Activated naive CD8-positive, alpha-beta T cell treated with anti-CD3 and anti-CD28 coated beads for 36 hours (primary cell): ENCODE measurements at regions not wholly inside any gene's neighbourhood (a gene's known extent, or its start where the extent isn't known, plus 50 kb on each side); places are given as distances from the start of the nearest gene placed in this dataset.

ENCODE experiments used
- DNase-seq: peaks from one replicate; pipeline ENCODE4 v3.0.0; 2021
- H3K27ac Mint-ChIP-seq: one replicate; pipeline ENCODE4 v1.8.0; 2022; ENCODE audit warnings: mild to moderate bottlenecking, moderate library complexity, mixed read lengths
- H3K27me3 Mint-ChIP-seq: one replicate; pipeline ENCODE4 v1.8.0; 2022; ENCODE audit warnings: mild to moderate bottlenecking, mixed read lengths
- H3K36me3 Mint-ChIP-seq: one replicate; pipeline ENCODE4 v1.8.0; 2021; ENCODE audit warnings: mild to moderate bottlenecking, mixed read lengths
- H3K4me1 Mint-ChIP-seq: one replicate; pipeline ENCODE4 v1.8.0; 2021; ENCODE audit warnings: mixed read lengths
- H3K4me3 Mint-ChIP-seq: one replicate; pipeline ENCODE4 v1.8.0; 2022; ENCODE audit warnings: mild to moderate bottlenecking, moderate library complexity, mixed read lengths
- H3K9me3 Mint-ChIP-seq: one replicate; pipeline ENCODE4 v1.8.0; 2022; ENCODE audit warnings: mixed read lengths

- no peaks in the 10 kb centered on the region for H3K4me1 Mint-ChIP-seq
- peak overlapping the region; percentile 1 for H3K27ac Mint-ChIP-seq
- H3K27me3 Mint-ChIP-seq, result no peaks in the 10 kb centered on the region
- no peak for DNase-seq
- no peaks in the 10 kb centered on the region for H3K9me3 Mint-ChIP-seq
- no peaks in the 10 kb centered on the region for H3K36me3 Mint-ChIP-seq
- no peak overlapping the region for H3K4me3 Mint-ChIP-seq
These were observed 170.2 kb downstream of the PLPP3 start for GRCh38 chr1:56409112-56409691.

DNA sequence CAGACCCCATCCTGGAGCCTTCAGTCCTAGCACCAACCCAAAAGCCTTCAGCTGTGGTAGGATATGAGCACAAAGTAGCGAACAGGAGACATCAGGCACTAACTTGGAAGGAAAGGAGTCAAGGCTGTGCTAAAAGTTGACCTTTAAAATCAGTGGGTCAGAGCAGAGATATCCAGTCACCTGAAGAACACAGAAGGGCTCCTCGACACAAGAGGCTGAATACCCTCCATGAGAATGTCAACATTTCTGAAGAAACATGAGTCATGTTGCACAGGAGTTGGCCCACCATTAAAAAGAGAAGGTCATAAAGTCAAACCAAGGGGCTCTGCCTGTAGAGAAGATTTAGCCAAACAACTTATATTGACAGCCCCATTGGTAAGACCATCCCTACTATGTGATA lies 172.5 kb downstream of the PLPP3 start:
- Mint-ChIP-seq H3K27me3 (no peaks in the 10 kb centered on the region), H3K9me3 (no peaks in the 10 kb centered on the region), H3K27ac (no peak overlapping the region), H3K4me3 (no peak overlapping the region), H3K4me1 (no peaks in the 10 kb centered on the region), H3K36me3 (no peaks in the 10 kb centered on the region)
- DNase-seq, result no peak

GRCh38 chr1:56404561-56405030 lies 174.8 kb downstream of the PLPP3 start:
- Mint-ChIP-seq H3K9me3 (no peaks in the 10 kb centered on the region), H3K36me3 (no peaks in the 10 kb centered on the region), H3K4me3 (no peak overlapping the region), H3K27ac (no peak overlapping the region), H3K27me3 (no peaks in the 10 kb centered on the region), H3K4me1 (no peaks in the 10 kb centered on the region)
- no peak for DNase-seq

DNA sequence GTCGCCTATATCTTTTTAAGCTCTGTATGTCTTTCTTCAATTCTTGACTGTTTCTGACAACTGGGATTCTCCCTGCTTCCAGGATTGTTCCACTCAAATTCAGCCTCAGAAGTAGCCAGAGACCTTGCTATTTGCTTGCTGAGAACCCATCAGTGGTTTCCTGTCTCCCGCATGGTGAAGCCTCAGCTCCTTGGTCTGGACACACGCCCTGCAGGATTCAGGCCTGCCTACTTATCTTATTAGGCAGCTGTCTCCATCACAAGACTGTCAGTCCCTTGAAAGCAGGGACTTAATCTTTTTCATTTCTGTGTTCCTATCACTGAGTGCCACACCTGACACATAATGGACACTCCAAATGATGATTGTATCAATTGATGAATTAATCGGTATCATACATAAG lies 175.3 kb downstream of the PLPP3 start:
- Mint-ChIP-seq H3K4me3 (no peak overlapping the region), H3K27ac (no peak overlapping the region), H3K27me3 (no peaks in the 10 kb centered on the region), H3K4me1 (no peaks in the 10 kb centered on the region), H3K36me3 (no peaks in the 10 kb centered on the region), H3K9me3 (no peaks in the 10 kb centered on the region)
- DNase-seq, result no peak

GRCh38 chr1:56403321-56403720 lies 176.0 kb downstream of the PLPP3 start:
- Mint-ChIP-seq H3K9me3 (no peaks in the 10 kb centered on the region), H3K4me3 (no peak overlapping the region), H3K4me1 (no peaks in the 10 kb centered on the region), H3K36me3 (no peaks in the 10 kb centered on the region), H3K27ac (no peak overlapping the region), H3K27me3 (no peaks in the 10 kb centered on the region)
- no peak for DNase-seq

- Mint-ChIP-seq H3K27ac (no peak overlapping the region), H3K4me3 (no peak overlapping the region), H3K9me3 (no peaks in the 10 kb centered on the region), H3K27me3 (peaks cover 5% of the 10 kb centered on the region), H3K4me1 (no peaks in the 10 kb centered on the region), H3K36me3 (no peaks in the 10 kb centered on the region)
- DNase-seq, result no peak
These were observed 178.2 kb downstream of the PLPP3 start for GRCh38 chr1:56401191-56401590.

GRCh38 chr1:56400526-56400925 lies 178.8 kb downstream of the PLPP3 start:
- Mint-ChIP-seq H3K27ac (no peak overlapping the region), H3K4me1 (no peaks in the 10 kb centered on the region), H3K27me3 (peaks cover 5% of the 10 kb centered on the region), H3K4me3 (no peak overlapping the region), H3K36me3 (no peaks in the 10 kb centered on the region), H3K9me3 (no peaks in the 10 kb centered on the region)
- no peak for DNase-seq

DNA sequence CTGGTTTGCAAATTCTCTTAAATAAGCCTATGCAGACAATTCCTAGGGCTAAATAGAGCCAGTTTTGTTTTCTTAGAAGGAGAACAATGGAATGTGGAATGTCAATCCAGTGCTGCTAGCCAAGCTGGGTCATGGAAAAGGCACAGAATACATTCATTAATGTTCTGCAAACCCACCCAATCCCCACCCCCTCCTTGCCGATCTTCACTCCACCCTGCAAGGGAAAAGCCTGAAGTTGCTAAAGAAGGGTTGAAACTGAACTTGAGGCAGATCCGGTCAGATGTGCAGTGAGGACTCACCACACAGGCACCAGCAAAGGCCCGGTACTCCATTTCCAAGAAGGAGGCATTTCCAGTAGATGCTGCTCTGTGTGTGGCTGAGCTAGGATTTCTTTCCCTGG lies 179.6 kb downstream of the PLPP3 start:
- Mint-ChIP-seq H3K9me3 (no peaks in the 10 kb centered on the region), H3K27me3 (peaks cover 7% of the 10 kb centered on the region), H3K4me3 (no peak overlapping the region), H3K27ac (no peak overlapping the region), H3K36me3 (no peaks in the 10 kb centered on the region), H3K4me1 (no peaks in the 10 kb centered on the region)
- DNase-seq, result no peak

DNA sequence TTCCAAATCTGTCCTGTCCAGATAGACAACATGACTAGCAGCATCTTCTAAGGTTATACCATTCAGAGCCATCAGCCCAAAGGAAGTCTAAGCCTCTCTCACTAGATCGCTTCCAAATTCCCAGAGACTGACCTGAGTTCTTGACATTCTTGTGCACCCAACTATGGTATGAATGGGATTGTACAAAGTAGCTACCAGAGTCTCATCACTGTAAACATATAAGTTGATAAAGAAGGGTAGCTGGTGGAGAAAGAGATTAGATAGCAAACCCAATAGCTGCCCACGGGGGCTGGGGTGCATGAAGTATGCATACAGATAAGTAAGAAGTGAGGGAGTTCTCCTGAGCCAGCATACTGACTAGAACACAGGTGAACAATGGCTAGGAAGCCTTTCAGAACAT lies 180.0 kb downstream of the PLPP3 start:
- H3K36me3 Mint-ChIP-seq, result no peaks in the 10 kb centered on the region
- H3K27ac Mint-ChIP-seq, result no peak overlapping the region
- peaks cover 9% of the 10 kb centered on the region for H3K27me3 Mint-ChIP-seq
- no peak overlapping the region for H3K4me3 Mint-ChIP-seq
- H3K4me1 Mint-ChIP-seq, result no peaks in the 10 kb centered on the region
- DNase-seq, result no peak
- no peaks in the 10 kb centered on the region for H3K9me3 Mint-ChIP-seq

DNA sequence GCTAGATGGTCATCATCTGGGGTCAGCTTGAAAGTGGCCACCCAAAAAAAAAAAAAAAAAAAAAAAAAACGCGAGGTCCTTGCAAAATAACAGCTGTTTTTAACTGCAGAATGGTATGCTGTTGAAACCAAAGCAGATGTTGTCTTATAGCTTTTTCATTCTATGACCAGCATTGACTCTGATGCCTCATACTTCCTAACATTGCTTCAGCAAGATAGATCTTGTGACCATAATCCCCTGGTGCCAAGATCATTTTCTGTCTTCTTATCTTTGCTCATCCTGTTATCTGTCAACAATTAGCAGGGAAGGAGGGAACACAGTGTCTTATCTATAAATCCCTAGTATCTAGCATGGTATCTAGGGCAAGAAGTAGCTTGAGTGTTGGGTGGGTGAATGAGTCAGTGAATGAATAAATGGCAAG lies 181.5 kb downstream of the PLPP3 start:
- peaks cover 9% of the 10 kb centered on the region for H3K27me3 Mint-ChIP-seq
- no peak overlapping the region for H3K4me3 Mint-ChIP-seq
- H3K9me3 Mint-ChIP-seq, result no peaks in the 10 kb centered on the region
- no peaks in the 10 kb centered on the region for H3K4me1 Mint-ChIP-seq
- H3K36me3 Mint-ChIP-seq, result no peaks in the 10 kb centered on the region
- H3K27ac Mint-ChIP-seq, result no peak overlapping the region
- no peak for DNase-seq

DNA sequence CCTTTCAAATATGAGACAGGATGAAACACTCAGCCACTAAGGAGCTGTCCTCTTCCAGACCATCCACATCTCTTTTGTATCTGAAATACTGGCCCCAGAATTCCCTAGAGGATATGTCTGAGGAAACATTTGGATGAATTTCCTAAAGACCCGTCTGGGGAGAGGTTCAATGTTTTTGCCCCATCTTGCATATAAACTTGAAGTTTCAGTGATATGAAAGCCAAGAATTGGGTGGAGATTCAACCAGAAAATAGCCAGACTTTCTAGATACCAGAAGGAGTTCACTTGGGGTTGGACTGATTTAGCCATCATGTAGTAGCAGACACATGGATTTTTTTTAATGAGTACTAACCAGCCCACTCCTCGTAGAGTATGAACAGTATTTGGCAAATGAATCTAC lies 182.0 kb downstream of the PLPP3 start:
- no peaks in the 10 kb centered on the region for H3K4me1 Mint-ChIP-seq

DNA sequence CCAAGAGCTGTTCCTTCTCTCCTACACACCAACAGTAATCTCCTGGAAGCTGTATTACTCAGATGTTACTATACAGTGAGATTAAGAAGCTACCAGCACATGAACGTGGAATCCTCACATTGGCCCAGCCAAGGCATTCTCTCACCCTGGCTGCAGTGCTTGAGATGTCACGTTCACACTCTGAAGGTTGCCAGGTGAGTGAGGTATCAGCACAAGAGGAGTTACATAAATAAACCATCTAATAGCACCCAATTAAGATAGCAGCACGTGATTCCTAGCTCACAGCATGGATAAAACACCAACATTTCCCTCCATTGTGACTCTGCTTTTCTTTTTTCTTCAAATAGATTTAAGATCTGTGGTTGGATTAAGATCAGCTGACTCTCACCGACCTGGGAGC lies 182.8 kb downstream of the PLPP3 start:
- H3K36me3 Mint-ChIP-seq, result no peaks in the 10 kb centered on the region
- no peak for DNase-seq
- H3K27ac Mint-ChIP-seq, result no peak overlapping the region
- H3K4me1 Mint-ChIP-seq, result no peaks in the 10 kb centered on the region
- no peak overlapping the region for H3K4me3 Mint-ChIP-seq
- peaks cover 9% of the 10 kb centered on the region for H3K27me3 Mint-ChIP-seq
- H3K9me3 Mint-ChIP-seq, result no peaks in the 10 kb centered on the region

More for the DNA sequence above, 182.0 kb downstream of the PLPP3 start:
- Mint-ChIP-seq H3K27ac (no peak overlapping the region), H3K4me3 (no peak overlapping the region), H3K27me3 (peaks cover 9% of the 10 kb centered on the region), H3K36me3 (no peaks in the 10 kb centered on the region), H3K9me3 (no peaks in the 10 kb centered on the region)
- DNase-seq, result no peak

DNA sequence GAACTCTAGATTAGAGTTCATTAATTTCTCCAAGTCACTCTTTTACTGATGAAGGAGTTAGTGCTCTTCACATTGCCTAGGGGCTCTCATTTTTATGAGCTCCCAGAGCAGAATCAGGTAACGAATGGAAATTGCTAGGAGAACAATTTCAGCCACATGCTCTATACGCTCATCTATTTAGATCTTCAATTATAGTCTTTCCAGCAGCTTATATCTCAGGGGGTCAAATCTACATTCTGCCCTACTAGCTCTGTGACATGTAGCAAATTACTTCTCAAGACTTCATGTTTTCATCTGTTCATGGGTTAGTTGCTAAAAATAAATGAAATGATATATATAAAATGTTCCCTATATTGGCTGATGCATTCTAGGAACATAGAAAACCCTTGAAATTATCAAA lies 183.6 kb downstream of the PLPP3 start:
- H3K9me3 Mint-ChIP-seq, result no peaks in the 10 kb centered on the region
- DNase-seq, result no peak
- H3K4me1 Mint-ChIP-seq, result no peaks in the 10 kb centered on the region
- H3K36me3 Mint-ChIP-seq, result no peaks in the 10 kb centered on the region
- peaks cover 9% of the 10 kb centered on the region for H3K27me3 Mint-ChIP-seq
- H3K27ac Mint-ChIP-seq, result no peak overlapping the region
- H3K4me3 Mint-ChIP-seq, result no peak overlapping the region

DNA sequence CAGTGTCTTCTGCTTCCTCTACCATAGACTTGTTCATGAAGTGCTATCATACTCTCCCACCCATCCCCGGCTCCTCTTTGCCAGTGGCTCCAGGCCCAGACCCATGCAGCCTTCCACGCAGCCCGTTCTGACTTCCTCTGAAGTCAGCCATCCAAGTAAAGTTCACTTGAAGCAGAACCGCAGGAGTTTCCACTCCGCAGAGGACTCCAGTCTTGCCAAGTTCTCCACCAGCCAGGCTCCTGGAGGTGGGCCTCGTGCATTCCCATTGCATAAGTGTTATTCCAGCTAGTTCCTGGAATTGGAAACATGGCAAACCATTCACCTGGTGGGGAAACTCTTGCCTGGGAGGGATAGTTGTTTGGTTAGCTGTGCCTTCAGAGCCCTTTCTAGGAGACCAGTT lies 185.1 kb downstream of the PLPP3 start:
- no peaks in the 10 kb centered on the region for H3K9me3 Mint-ChIP-seq
- H3K4me3 Mint-ChIP-seq, result no peak overlapping the region
- H3K36me3 Mint-ChIP-seq, result no peaks in the 10 kb centered on the region
- H3K4me1 Mint-ChIP-seq, result no peaks in the 10 kb centered on the region
- no peak overlapping the region for H3K27ac Mint-ChIP-seq
- no peak for DNase-seq
- H3K27me3 Mint-ChIP-seq, result peaks cover 9% of the 10 kb centered on the region

- Mint-ChIP-seq H3K27me3 (peaks cover 4% of the 10 kb centered on the region), H3K36me3 (no peaks in the 10 kb centered on the region), H3K4me3 (no peak overlapping the region), H3K4me1 (no peaks in the 10 kb centered on the region), H3K27ac (no peak overlapping the region), H3K9me3 (peaks cover 1% of the 10 kb centered on the region)
- no peak for DNase-seq
These were observed 188.2 kb downstream of the PLPP3 start for GRCh38 chr1:56390934-56391731.

DNA sequence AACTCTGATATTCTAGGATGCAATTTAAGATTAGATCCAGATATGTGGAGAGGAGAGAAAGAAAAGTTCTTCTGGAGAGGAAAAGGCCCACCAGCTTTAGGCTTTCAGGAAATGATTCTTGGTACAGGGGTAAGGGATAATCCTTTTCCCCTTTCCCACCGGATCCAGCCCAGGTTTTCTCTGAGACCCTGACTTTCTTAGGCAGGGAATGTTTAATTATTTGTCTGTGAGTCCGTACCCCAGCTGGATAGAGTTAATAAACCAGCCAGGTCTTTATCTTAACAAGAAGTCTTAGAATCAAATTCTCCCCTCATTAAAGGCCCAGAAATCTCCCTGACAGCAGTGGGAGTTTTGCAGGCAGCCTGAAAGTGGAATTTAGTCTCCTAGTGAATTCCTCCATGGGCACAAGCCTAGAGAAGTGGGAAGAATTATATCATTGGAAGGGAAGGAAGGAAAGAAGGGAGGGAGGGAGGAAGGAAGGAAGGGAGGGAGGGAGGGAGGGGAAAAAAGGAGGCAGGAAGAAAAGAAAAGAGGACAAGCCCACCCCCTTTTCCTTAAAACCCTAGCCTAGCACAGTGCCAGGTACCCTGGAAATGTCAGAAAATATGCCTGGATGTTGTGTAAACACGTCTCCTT lies 189.0 kb downstream of the PLPP3 start:
- Mint-ChIP-seq H3K4me3 (no peak overlapping the region), H3K27ac (no peak overlapping the region), H3K9me3 (peaks cover 1% of the 10 kb centered on the region), H3K36me3 (no peaks in the 10 kb centered on the region), H3K27me3 (peaks cover 4% of the 10 kb centered on the region), H3K4me1 (no peaks in the 10 kb centered on the region)
- DNase-seq, result no peak
